Skin of body (tissue), 2 donors: ENCODE measurements at regions not wholly inside any gene's neighbourhood (a gene's known extent, or its start where the extent isn't known, plus 50 kb on each side); places are given as distances from the start of the nearest gene placed in this dataset. TPM values are rescaled to one million over a fixed set of nuclear protein-coding genes. Genes with fewer than 3 reads are reported as not detected.

Source experiments
- DNase-seq: peaks from one replicate; lab custom pipeline; 2025; lab: John Stamatoyannopoulos, UW
- small RNA-seq: library from RNA; depleted of rRNA; stranded (forward); fragments of <200 nt; gene quantifications from one replicate; pipeline ENCODE3, GENCODE V24; 2014; ENCODE audit warnings: low replicate concordance

DNA sequence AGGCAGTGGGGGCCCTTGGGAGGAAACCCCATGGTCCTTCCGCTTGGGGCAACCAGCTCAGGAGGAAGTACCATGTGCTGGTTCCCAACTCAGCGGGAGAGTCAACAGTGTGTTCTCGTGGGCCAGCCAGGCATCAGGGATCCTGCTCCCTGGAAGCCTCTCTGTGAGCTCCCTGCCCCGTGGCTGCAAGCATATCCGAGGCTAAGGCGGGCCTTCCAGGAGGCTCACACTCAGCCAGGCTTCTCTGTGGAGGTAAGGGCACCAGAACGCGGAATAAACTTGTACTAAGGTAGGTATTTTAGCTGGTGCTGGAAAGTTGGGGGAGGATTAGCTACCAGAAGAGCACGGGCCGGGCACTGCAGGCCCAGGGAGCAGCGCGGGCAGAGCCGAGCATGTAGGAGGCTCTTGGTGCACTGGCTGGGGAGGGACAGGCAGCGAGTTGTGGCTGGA lies 74.7 kb upstream of the POU3F1 start:
- DNase-seq, result no peak

DNA sequence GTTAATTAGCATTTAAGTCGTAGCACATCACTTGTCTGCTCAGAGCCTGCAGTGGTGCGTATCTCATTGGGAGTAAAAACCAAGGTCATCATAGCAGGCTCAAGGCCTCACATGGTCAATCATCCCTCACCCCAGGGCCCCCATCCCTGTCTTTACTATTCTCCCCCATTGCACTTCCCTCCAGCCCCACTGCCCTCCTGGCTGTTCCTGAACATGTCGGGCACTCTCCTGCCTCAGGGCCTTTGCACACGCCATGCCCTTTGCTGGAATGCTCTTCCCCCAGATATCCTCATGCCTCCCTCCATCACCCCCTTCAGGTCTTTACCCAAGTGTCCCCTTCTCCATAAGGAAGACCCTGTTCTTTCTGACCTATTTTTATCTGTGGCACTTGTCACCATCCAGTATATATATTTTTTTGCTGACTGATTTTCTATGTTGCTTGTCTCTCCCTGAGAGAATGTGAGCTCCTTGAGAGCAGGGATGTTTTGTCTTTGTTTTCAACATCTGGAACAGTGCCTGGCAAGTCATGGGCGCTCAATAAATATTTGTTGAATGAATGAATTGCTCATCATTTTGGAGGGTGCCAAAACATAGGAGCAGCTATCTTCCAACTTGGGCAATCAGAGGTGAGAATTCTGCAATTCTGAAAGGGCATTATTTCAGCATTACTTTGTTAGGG lies 74.1 kb upstream of the POU3F1 start:
- no peak for DNase-seq

DNA sequence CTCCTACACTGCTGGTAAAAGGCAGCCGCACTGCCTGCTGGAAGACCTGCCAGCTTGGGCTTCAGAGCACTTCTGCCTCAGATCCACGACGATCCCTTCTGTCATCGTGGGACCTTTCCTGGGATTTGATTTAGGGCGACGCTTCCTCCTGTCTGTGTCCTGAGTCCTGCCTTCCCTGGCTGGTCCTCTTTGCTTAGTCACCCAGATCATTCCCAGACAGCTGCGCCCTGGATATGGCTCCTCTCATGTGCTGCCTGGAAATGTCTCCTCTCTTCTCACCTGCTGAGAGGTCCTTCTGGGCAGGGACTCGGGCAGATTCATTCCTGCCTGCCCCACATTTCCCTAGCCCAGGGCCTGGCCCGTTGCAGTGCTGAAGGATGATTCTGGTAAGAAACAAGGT lies 72.4 kb upstream of the POU3F1 start:
- no peak for DNase-seq

DNA sequence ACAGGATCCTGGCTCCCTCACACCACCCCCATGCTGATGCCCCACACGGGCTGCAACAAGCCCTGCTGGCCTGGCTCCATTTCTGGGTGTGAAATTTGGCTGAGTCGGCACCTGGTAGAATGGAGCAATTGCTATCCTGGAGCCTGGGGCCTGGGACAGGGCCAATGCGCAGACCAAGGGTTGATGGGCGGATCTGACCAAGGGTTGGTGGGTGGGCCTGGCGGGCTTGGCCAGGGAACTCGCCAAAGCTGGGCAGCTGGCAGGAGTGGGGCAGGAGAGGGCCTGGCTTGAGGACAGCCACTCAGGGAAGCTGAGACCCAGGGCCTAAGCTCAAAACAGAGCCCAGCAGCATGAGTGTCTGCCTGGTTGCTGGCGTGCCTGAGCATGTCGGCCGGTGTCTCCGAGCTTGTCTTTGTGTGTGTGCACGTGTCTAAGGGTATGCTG lies 70.9 kb upstream of the POU3F1 start:
- no peak for DNase-seq

DNA sequence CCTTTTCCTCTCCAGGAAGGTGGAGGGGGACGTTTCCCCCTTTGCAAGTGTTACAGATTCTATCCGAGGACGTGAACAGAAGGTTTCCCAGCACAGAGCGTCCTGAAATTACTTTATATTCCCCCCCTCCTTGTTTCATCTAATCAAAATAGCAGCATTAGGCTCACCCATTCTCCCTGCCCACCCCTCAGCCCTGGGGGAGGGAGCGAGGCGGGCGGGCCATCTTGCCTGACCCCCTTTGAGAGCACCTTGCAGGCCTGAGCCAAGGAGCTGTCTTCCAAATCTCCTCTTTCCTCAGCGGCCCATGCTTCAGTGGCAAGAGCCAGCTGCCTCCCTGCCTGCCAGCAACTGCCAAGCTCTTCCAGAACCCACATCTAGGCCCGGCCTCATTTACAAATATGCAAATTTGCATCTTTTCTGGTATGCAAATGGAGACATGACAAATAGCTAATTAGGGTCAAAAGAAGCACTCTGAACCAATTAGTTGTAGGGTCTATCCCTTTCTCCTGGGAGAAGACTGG lies 69.1 kb upstream of the POU3F1 start:
- DNase-seq, result no peak

DNA sequence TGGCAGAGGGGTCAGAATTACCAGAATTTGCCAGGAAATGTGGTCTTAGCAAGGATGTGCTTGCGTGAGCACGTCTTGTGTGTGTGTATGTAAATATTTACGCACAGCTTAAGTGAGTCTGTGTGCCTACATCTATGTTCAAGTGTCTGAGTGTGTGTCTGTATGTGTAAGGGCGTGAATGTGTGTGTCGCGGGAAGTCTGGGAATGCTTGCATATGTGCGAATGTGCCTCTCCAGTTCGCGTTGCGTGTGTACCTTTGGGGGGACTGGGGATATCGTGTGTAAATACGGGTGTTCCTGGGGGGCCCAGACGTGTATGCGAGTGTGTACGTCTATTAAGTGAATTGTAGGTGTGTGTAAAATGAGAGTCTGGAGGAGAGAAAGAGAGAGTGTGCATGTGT lies 68.6 kb upstream of the POU3F1 start:
- no peak for DNase-seq

DNA sequence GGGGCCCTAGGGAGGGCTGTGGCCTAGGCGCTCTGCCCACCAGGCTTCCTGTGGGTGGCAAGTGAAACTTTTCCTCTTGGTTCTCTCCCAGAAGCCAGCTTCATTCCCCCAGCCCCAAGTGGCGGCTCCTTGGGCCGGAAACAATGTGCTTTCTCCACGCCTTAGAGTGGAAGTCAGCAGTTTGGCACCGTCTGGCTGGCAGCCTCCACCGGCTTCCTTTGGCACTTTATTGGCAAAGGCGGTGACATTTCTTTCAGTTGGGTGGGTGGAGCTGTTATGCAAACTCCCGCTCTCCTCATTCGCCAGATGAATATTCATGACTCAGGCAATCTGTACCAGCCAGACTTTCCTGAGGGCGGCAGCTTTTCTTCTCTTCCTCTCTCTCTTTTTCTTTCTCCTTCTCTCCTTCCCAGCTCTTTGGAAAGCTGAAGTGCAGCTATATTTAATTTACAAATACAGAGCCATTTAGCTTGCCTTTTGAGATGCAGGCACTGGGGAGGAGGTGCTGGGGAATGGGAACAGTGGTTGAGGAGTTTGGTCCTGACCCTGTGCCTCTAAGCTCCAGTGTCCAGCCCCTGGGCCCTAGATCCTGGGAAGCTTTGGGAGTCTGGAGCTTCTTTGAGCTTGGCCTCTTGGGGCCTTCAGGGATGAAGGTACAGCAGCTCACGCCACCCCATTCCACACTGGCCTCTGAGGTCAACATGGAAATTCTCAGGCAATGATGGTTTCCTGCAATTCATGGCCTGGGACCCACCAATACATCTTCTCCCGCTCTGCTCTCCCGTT lies 67.8 kb upstream of the POU3F1 start:
- DNase-seq, result no peak

DNA sequence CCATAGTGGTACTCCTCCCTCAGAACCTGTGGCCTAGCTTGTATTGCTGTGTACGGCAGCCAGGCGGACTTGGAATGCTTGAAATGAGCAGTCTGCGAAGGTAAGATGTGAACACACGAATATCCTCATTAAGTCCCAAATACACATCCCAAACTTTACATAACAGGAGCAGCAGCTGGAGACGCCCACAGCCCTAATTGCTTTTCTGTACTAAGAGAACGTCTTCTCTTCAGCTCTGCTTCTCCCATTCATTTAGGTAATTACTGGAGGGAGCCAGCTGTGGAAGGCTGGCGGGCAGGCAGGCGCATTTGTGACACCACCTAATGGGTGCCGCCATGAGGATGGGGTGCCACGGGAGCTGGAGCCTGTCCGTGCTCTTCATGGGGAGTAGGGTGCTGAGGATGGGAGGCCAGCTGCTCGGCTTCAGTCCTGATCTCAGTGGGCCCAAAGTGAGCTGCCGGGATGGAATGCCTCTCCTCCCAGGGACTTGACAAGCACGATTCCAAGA lies 66.6 kb upstream of the POU3F1 start:
- DNase-seq, result no peak

DNA sequence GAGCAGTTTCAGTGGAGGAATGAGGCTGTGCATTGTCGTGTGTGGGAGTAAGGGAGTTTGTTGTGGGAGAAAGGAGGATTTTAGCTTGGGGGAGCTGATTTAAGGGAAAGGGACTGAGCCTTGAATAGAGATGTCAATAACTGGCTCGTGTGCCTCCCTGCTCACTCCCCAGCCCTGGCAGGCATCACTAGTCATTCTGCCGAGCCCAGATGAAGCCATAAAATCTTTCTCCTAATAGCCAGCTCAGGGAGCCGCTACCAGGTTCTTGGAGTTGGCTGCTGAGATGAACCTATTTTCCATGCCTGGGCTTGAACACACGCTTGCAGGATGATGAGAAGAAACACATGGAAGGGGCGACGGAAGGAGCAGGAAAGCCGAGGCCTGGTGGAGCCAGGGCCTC lies 65.0 kb upstream of the POU3F1 start:
- DNase-seq, result no peak

DNA sequence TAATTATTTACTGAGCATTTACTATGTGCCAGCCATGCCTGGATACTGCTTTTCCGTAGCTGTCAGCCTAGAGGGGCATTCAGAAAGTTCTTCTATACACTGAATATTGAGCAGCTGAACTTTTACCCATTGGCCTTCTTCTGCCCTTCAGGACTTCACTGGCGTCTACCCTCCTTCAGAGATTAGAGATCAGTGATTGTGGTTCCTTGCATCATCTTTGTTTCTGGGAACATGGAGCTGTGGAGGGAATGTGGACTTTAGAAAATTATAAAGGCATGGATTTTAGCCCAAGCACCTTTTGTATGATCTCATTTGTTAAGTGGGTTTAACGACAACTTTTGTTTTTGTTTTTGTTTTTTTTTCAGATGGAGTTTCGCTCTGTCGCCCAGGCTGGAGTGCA lies 58.7 kb upstream of the POU3F1 start:
- no peak for DNase-seq

DNA sequence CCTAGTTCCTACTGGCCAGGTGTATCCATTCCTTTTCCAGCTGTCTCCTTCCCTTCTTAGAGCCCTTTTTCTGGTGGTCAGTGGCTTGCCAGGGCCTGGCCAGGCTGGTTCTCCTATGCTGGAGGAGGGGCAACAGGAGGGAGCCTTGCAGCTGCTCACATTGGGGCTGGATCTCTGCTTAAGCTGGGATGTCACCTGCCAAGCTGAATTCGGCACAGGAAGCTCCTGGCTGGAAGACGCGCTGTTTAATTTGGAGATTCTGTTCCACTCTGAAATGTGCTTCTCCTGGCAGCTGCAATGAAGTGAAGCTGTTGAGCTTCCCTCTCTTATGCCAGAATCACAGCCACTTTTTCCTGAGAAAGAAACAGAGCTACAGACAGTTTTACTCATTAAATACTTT lies 56.0 kb upstream of the POU3F1 start:
- DNase-seq, result no peak

DNA sequence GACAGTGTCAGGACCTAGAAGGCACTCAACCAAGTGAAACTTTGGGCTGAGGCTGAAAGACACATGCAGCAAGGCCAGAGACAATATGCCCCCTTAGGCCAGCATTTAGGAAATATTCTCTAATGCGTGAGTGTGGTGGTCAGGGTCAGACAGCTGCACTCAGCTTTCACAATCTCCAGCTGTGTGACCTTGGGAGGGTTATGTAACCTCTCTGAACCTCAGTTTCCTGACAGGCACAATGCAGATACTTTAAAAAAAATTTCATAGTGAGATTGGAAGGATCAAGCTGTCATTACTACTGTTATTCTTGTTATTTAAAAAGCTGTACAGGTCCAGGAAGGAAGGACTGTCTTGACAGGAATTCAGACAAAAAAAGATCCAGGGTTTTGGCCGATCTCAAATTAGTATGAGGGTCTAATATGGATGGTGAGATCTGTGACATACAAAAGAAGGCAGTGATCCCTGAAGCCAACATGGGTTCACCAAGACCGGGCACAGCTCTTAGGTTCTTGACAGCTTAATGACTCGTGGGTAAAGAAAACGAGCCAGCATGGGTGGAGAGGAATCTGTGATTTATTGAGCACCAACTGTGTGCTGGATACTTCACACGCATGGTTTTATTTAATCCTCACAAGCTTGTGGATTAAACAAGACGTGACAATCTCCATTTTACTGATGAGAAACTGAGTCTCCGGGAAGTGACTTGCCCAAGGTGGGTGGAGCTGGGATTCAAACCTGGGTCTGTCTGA lies 54.6 kb upstream of the POU3F1 start:
- no peak for DNase-seq

DNA sequence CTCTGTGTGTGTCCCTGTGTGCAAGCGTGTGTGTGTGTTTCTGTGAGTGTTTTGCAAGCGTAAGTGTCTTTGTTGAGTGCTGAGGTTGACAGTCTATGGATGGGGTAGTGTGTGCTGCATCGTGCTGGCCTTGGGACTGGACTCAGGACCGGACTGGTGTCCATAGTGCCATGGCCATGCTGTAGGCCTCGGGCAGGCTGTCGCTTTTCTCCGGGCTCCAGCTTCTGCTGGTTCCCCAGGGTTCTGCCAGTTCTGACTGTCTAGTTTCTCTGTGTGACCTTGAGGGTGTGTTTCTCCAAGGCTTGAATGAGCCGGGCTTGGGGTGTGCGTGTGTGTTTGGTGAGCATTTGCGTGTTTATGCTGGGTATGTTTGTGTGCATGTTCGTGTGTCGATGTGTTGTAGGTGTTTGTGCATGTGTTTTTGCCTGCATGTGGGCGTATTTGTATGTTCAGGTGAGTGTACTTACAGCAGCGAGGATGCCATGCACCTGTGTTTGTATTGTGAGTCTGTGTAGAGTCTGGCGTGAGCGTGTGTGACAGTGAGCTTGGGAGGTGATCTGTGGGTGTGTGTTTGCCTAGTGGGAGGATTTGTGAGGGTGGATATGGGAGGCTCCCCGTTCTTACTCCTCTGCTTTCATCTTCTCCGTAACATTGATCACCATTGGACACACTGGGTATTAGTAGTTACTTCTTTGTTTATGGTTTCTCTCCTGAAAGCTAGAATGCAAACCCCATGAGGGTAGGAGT lies 51.7 kb upstream of the POU3F1 start:
- no peak for DNase-seq

DNA sequence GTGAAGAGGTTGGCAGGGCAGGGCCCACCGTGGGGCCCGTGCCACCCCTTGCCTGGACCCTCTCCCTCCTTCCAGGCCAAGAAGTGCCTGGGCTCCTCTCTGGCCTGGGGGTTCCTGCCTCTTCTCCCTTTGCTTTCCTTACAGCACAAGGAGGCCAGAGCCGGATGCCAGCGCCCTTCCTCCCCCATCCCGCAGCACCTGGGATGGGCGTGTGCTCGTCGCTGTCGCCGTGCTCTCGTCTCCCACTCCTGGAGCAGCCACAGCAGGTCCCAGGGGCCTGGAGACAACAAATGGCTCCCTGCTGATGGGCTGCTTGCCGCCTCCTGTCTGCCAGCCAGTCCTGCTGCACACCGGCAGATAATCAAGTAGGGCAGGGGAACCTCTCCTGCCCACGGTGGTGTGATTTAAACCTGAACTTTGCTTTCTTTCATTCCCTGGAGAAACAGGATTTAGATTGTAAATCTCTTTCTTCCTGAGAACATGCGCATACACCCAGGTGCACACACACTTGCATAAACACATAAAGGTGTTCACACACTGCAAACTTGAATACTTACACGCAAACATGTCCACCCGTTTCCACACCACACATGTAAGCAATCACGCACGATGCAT lies 50.8 kb upstream of the POU3F1 start:
- DNase-seq, result no peak

Small RNA genes lying in the stretch of these regions (small RNA-seq; reads per million reads assigned to genes)
- gene RNU6-753P, result not detected
